CD14-positive monocyte (primary cell): ENCODE measurements at regions not wholly inside any gene's neighbourhood (a gene's known extent, or its start where the extent isn't known, plus 50 kb on each side); places are given as distances from the start of the nearest gene placed in this dataset.
A peak's percentile ranks its signal among the peaks of the same experiment; 100 is the strongest.

Source experiments
- DNase-seq, 3 donors: peaks; one replicate each; pipeline ENCODE4 v3.0.0-alpha.2; 2011 to 2022
- H2AFZ ChIP-seq: 2 replicates; pipeline ENCODE4 v1.6.0; 2012; ENCODE audit warnings: mild to moderate bottlenecking, low read depth, low read length, inconsistent platforms; ENCODE audit not compliant: insufficient read depth, poor library complexity, severe bottlenecking
- H3K27ac ChIP-seq, 2 donors: 1 replicate in 1 of 2; 2 replicates in 1 of 2; pipeline ENCODE4 v1.5.1; 2012 to 2013; ENCODE audit warnings: low read length in 2 of 2, control low read depth in 1 of 2, inconsistent platforms in 1 of 2, low read depth in 1 of 2, mild to moderate bottlenecking in 1 of 2
- H3K27me3 ChIP-seq, 2 donors: one replicate each; pipeline versions ENCODE4 v1.6.0 to v1.6.1; 2011 to 2013; ENCODE audit warnings: low read length in 2 of 2; ENCODE audit not compliant: control insufficient read depth in 2 of 2, insufficient read depth in 2 of 2
- H3K36me3 ChIP-seq, 2 donors: replicated peaks in 1 of 2; 1 replicate in 1 of 2; 2 replicates in 1 of 2; pipeline versions ENCODE4 v1.5.1 to v1.6.1; 2012 to 2013; ENCODE audit warnings: low read length in 2 of 2, control low read depth in 1 of 2, inconsistent platforms in 1 of 2, mild to moderate bottlenecking in 1 of 2; ENCODE audit not compliant: insufficient read depth in 2 of 2, control insufficient read depth in 1 of 2
- H3K4me1 ChIP-seq, 2 donors: 1 replicate in 1 of 2; 2 replicates in 1 of 2; pipeline versions ENCODE4 v1.5.1 to v1.6.1; 2012 to 2013; ENCODE audit warnings: low read length in 2 of 2, control low read depth in 1 of 2, inconsistent platforms in 1 of 2, mild to moderate bottlenecking in 1 of 2, moderate library complexity in 1 of 2; ENCODE audit not compliant: insufficient read depth in 2 of 2, control insufficient read depth in 1 of 2
- H3K4me2 ChIP-seq: replicated peaks from 2 replicates; pipeline ENCODE3; 2012; ENCODE audit warnings: low read length, moderate library complexity, mild to moderate bottlenecking; ENCODE audit not compliant: poor library complexity, severe bottlenecking; ENCODE audit errors: extremely low read depth
- H3K4me3 ChIP-seq, 3 experiments: fragments of 200-600 bp in 1 of 3; sonication (generic) in 1 of 3; replicated peaks in 1 of 3; 1 replicate in 2 of 3; 2 replicates in 1 of 3; pipeline ENCODE4 v1.5.1; 2011 to 2013; ENCODE audit warnings: low read length in 3 of 3, mild to moderate bottlenecking in 3 of 3, control low read depth in 2 of 3, low read depth in 2 of 3, inconsistent platforms in 1 of 3, moderate library complexity in 1 of 3
- H3K79me2 ChIP-seq: 2 replicates; pipeline ENCODE4 v1.6.0; 2012; ENCODE audit warnings: mild to moderate bottlenecking, control low read depth, inconsistent platforms, low read length, moderate library complexity; ENCODE audit not compliant: insufficient read depth
- H3K9ac ChIP-seq: 2 replicates; pipeline ENCODE4 v1.6.0; 2017; ENCODE audit warnings: low read length, mild to moderate bottlenecking; ENCODE audit not compliant: insufficient read depth, poor library complexity, severe bottlenecking
- H3K9me3 ChIP-seq, 2 donors: replicated peaks in 1 of 2; 1 replicate in 1 of 2; 2 replicates in 1 of 2; pipeline versions ENCODE4 v1.5.1 to v1.6.1; 2012 to 2013; ENCODE audit warnings: low read length in 2 of 2, control low read depth in 1 of 2; ENCODE audit not compliant: control insufficient read depth in 1 of 2, insufficient read depth in 1 of 2
- H4K20me1 ChIP-seq: 2 replicates; pipeline ENCODE4 v1.6.0; 2012; ENCODE audit warnings: mild to moderate bottlenecking, low read length, control low read depth, moderate library complexity; ENCODE audit not compliant: insufficient read depth
- H3K27ac Mint-ChIP-seq, 7 donors: one replicate each; pipeline ENCODE4 v1.8.0; 2020; ENCODE audit warnings: mild to moderate bottlenecking in 7 of 7, mixed read lengths in 7 of 7, moderate library complexity in 6 of 7, inconsistent platforms in 2 of 7
- H3K27me3 Mint-ChIP-seq, 3 donors: one replicate each; pipeline ENCODE4 v1.8.0; 2021 to 2022; ENCODE audit warnings: low read depth in 3 of 3, mild to moderate bottlenecking in 3 of 3, mixed read lengths in 3 of 3, moderate library complexity in 3 of 3, inconsistent platforms in 1 of 3
- H3K36me3 Mint-ChIP-seq, 2 donors: one replicate each; pipeline ENCODE4 v1.8.0; 2020; ENCODE audit warnings: mixed read lengths in 2 of 2, inconsistent platforms in 1 of 2, mild to moderate bottlenecking in 1 of 2
- H3K4me1 Mint-ChIP-seq: one replicate; pipeline ENCODE4 v1.8.0; 2020; ENCODE audit warnings: mild to moderate bottlenecking, mixed read lengths
- H3K4me3 Mint-ChIP-seq, 2 donors: one replicate each; pipeline ENCODE4 v1.8.0; 2020; ENCODE audit warnings: mild to moderate bottlenecking in 2 of 2, mixed read lengths in 2 of 2, moderate library complexity in 1 of 2
- H3K9me3 Mint-ChIP-seq, 7 donors: one replicate each; pipeline ENCODE4 v1.8.0; 2020 to 2022; ENCODE audit warnings: mixed read lengths in 7 of 7, mild to moderate bottlenecking in 6 of 7, moderate library complexity in 6 of 7, inconsistent platforms in 2 of 7
- CTCF ChIP-seq: fragments of 200-600 bp; IDR thresholded peaks from one replicate; pipeline ENCODE4 v1.8.0; 2022; ENCODE audit warnings: antibody characterized with exemption, mild to moderate bottlenecking
- WGBS: methylation state at CpG from one replicate; pipeline ENCODE4 v1.1.5; 2013; ENCODE audit warnings: missing lambda C conversion rate; ENCODE audit not compliant: insufficient coverage; 5-methylcytosine and 5-hydroxymethylcytosine counted together
- intact Hi-C, 2 donors: fragments of 100-400 bp; cut with micrococcal nuclease; formaldehyde crosslinking; loops; one replicate each; pipeline versions ENCODE4 v1.15.0 to v1.15.1; 2023

GRCh38 chr11:111155021-111155420 is 90.5 kb upstream of the POU2AF2 start:
- Histone ChIP-seq H3K4me2 (no peak overlapping the region), H3K27ac (no peak overlapping the region), H3K9ac (no peak overlapping the region), H3K4me3 (no peak overlapping the region), H2AFZ (no peak overlapping the region), H3K79me2 (no peaks in the 10 kb centered on the region), H4K20me1 (no peaks in the 10 kb centered on the region), H3K36me3 (no peaks in the 10 kb centered on the region), H3K4me1 (peaks cover 0 to 2% of the 10 kb centered on the region in 2 donors), H3K27me3 (no peaks in the 10 kb centered on the region), H3K9me3 (no peaks in the 10 kb centered on the region)
- no peak for TF ChIP-seq CTCF
- H3K4me3 Mint-ChIP-seq = no peak overlapping the region
- H3K36me3 Mint-ChIP-seq = no peaks in the 10 kb centered on the region
- no peaks in the 10 kb centered on the region for H3K9me3 Mint-ChIP-seq
- WGBS = no CpG with 5 or more reads among the region's 2 CpGs
- no peak overlapping the region for H3K27ac Mint-ChIP-seq
- intact Hi-C loops = no loop called here
- H3K4me1 Mint-ChIP-seq = no peaks in the 10 kb centered on the region
- no peaks in the 10 kb centered on the region for H3K27me3 Mint-ChIP-seq
- DNase-seq = no peak

DNA sequence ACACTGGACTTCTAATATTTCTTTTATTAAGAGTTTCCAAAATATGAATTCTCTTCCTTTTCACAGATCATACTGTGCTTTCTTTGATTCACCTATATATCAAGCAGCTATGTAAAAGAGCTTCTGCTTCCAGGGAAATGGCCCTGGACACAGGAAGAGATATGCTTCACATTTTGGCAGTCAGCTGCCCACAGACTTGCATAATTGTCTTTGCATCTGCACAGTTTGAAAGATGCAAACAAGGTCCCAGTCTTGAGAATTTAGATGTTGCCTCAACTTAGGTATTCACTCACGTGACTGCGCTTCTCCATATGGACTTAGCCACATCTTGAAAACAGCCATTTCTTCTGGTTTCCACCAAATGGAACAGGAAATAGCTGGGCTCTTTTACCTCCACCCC is 92.3 kb upstream of the POU2AF2 start:
- 45% methylated on average over 2 of the region's 2 CpGs for WGBS
- Histone ChIP-seq H3K4me1 (peaks cover 2 to 5% of the 10 kb centered on the region in 2 donors), H4K20me1 (no peaks in the 10 kb centered on the region), H3K4me3 (no peak overlapping the region), H3K27ac (no peak overlapping the region), H2AFZ (peak overlapping the region; percentile 3), H3K9ac (no peak overlapping the region), H3K27me3 (no peaks in the 10 kb centered on the region), H3K36me3 (no peaks in the 10 kb centered on the region), H3K4me2 (no peak overlapping the region), H3K79me2 (no peaks in the 10 kb centered on the region), H3K9me3 (no peaks in the 10 kb centered on the region)
- TF ChIP-seq CTCF = no peak
- H3K4me3 Mint-ChIP-seq = no peak overlapping the region
- no peaks in the 10 kb centered on the region for H3K36me3 Mint-ChIP-seq
- no peak overlapping the region for H3K27ac Mint-ChIP-seq
- no peaks in the 10 kb centered on the region for H3K9me3 Mint-ChIP-seq
- no peaks in the 10 kb centered on the region for H3K27me3 Mint-ChIP-seq
- intact Hi-C loops = no loop called here
- H3K4me1 Mint-ChIP-seq = peaks cover 6% of the 10 kb centered on the region
- DNase-seq = no peak
